ENCODE measurements at regions not wholly inside any gene's neighbourhood (a gene's known extent, or its start where the extent isn't known, plus 50 kb on each side); places are given as distances from the start of the nearest gene placed in this dataset.
"Not testable (repeated sequence)": the region's sequence is repeated elsewhere in the genome, so short reads cannot be mapped to it uniquely, and the experiment has no call there.

DNA sequence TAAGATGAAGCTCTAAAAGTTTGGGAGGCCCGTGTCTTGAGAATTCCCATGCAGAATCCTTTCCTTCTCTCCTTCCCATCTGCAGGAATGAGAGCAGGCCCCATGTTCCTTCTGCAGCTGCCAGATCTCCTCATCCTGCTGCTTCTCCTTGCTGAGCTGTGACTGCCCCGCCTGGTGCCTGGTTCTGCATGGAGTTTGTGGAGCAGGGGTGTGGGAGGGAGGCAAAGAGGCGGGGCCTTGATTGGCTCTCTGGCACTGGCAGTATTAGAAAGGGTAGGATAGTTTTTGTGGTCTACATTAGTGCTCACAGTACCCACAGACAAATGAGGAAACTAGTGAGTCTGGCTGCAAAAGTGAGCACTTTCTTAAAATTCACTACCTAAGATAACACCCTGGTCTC is 91.1 kb upstream of the CLPB start:
- no peak for DNase-seq

DNA sequence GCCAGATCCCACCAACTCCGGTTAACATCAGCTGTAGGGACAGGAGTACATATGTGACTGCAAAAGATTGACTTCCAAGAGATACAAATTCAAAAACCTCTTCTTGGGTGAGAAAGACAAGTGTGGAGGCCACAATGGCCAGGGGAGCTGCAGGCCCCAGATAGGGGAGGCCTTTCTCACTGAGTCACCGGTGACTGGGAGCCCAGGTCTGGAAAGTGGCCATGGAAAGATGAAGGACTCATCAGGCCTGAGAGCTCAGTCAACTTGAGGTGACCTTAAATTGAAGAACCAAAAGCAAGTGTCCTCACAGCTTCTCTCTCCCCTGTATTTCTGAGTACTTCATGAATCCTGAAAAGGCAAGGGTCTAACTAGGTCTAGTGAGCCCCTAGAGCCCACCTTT is 90.4 kb upstream of the CLPB start:
- peak; percentile 56 for DNase-seq

DNA sequence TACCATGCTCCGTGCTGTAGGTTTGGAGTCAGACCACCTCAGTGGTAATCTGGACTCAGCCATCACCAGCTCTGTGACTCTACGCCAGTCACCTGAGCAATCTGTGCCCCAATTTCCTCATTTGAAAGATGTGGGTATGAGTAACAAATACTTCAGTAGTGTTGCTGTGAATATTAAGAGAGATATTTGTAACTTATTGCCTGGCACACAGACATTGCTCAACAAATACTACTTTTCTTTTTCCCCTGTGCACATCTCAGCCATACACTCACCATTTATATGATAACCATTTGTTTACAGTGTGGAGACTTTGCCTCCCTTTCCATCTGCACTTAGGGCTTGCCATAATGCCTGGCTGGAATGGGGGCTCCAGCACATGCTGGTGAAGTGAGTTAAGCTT is 89.7 kb upstream of the CLPB start:
- DNase-seq, result no peak

DNA sequence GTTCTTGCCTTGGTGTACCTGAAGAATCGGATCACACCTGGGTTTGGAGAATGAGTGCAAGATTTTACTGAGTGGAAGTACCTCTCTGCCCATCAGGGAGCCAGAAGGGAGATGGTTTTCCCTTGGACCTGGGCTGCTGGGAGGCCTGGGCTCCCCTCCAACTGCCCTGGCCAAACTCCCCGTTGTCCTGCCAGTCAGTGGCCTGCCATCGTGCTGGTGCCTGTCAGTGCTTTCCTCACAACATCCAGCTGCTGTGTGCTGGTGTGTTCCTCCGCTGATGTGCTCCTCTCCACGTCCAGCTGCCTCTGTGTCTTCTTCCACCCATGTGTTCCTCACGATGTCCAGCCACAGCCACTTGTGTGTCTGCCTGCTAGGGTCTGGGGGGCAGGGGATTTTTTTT is 87.9 kb upstream of the CLPB start:
- DNase-seq, result no peak

DNA sequence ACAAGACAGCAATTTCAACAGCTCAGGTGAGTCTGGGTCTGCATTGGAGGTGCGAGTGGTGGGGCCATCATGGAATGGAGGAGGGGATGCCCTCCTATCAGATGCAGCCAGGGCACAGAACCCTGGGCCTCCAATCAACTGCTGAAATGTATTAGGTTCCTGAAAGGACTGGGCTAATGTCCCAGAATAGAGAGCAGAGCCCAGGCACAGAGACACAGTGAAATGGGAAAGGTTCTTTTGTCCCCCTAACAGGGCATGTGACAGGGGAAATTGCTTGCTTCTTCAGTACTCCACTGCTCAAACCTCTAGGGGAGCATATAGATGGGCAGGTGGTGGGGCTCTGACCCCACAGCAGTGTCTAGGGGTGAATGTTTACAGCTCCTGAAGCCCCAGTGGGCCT is 87.3 kb upstream of the CLPB start:
- no peak for DNase-seq

DNA sequence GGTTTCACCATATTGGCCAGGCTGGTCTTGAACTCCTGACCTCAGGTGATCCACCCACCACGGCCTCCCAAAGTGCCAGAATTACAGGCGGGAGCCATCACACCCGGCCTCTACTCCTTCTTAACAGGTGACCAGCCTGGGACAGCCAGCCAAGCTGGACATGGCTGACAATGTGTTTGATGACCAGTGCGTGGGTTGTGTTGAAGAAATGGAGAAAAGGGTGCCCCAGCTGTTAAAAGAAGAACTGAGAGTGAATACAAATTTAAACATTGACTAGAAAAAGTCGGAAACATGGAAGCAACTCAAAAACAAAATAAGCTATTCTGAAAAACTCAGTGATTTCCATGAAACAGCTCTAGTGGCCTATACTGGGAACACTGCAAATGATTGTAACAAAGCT is 86.5 kb upstream of the CLPB start:
- DNase-seq, result no peak

DNA sequence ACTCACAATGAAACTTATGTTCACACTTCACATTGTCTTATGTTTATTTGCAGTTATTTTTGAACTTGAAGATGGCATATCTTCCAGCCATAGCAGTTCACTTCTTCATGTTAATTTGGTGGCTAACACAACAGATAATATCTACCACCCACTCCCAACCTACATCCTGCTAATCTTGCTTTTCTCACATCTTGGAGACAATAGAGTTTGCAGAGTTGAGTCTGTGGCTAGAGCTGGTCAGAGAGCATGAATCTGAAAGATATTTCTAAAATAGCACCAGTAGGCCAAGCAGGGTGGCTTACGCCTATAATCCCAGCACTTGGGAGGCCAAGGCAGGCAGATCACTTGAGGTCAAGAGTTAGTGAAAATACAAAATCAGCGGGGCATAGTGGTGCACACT is 85.6 kb upstream of the CLPB start:
- DNase-seq, result not testable (repeated sequence)

DNA sequence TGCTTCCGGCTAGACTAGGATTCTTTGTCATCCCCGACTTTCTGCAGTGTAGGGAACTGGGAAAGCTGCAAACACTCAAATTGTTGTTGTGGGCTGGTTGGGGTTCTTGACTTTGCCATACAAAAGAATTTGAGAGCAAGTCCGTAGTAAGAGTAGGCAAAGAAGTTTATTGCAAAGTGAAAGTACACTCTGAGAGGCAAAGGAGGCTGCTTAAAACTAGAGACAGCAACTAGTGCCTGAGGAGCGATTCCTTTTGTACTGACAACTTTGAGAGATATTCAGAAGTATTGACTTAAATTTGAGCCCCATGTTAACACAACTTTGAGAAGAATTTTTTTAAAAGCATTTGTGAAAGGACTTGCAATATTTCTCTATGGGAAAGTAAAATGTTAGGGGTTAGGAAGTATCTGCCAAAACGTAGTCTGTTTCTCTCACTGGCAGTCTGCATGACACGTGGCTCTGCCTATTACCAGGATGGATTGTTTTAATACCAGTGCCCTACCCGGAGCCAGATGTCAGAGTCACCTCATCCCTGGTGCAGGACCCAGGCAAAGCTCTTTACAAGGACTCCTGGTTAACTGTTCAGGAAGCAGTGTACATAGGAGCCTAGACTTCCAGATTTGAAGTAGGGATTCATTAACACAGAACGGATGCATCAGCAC is 85.0 kb upstream of the CLPB start:
- DNase-seq, result peak; percentile 12

DNA sequence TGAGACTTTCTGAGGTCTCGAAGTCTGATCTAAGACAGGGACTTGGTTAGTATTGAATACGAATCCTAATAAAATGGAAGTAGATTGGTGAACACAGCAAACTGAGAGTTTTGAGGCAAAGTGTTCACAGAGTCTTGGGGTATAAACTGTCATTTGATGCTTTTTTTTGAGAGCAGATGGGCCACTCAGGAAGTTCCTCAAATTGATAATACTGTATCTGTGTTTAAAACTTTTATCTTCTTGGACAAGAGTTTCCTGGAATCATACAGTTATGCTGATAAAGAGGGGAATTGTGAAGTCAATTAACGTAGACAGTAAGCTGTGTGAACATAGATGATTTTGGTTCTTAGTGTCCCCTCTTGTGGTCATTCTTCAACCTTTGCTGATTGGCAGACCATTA is 80.0 kb upstream of the CLPB start:
- DNase-seq, result no peak

DNA sequence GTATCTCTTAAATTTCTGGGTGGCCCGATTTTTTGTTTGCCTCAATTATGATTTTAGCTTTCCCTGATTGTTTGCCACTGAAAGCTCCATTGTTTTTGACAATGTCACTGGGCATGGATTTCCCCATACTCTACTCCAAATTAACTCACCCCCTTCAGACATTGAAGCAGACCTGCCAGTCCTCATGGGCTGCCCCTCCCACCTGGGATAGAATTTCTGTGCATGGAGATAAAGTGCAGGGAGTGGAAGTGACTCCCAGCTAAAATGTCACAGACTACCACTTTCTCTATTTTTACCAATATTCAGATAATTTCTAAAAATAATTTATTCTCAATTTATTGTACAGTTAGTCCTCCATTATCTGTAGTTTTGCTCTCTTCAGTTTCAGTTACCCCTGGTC is 79.1 kb upstream of the CLPB start:
- no peak for DNase-seq

DNA sequence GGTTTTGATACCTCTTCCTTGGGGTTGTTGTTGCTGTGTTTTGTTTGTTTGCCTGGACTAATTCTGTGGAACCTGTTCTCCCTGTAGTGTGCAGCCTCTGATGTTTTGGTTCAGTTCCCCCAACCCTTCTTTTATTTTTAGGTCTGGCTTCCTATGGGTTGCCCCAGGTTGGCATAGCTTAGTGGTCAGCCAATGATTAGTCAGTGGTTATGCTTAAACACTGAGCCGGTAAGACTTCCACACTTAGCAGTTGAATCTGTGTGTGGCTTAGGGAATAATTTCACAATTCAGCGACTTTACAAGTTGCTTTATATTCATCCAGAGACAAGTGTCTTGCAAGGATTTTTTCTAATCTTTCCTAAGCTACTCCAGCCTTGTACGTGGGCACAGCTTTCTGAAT is 78.6 kb upstream of the CLPB start:
- no peak for DNase-seq

DNA sequence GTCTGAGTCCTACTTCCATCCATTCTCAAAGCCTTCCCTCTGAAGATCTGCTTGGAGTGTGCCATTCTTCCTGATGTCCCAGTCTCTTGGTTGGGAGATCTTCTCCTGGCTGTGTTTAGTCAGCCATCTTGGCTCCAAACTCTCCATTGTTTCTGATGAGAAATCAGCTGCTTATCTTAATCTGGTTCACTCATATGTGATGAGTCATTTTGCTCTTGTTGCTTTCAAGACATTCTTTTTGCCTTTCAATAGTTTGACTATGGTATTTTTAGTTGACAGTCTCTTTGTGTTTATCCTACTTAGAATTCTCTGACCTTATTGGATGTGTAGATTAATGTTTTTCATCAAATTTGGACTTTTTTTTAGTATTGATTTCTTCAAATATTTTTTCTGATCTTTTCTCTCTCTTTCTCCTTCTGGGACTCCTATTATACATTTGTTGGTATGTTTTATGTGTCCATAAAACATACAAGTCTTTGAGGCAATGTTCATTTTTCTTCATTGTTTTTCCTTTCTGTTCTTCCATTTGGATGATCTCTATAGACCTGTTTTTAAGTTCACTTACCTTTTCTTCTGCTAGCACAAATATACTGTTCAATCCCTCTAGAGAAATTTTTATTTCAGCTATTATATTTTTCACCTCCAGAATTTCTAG is 77.2 kb upstream of the CLPB start:
- no peak for DNase-seq

DNA sequence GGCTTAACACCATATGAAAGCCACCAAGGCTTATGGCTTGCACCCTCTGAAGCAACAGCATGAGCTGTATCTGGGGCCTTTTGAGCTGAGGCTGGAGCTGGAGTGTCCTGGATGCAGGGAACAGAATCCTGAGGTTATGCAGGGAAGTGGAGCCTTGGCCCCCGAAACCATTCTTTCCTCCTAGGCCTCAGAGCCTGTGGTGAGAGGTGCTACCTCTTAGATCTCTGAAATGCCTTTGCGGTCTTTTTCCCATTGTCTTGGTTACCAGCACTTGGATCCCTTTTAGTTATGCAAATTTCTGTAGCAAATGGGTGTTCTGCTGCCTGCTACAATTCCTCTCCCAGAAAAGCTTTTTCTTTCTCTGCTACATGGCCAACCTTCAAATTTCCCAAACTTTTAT is 72.7 kb upstream of the CLPB start:
- no peak for DNase-seq

DNA sequence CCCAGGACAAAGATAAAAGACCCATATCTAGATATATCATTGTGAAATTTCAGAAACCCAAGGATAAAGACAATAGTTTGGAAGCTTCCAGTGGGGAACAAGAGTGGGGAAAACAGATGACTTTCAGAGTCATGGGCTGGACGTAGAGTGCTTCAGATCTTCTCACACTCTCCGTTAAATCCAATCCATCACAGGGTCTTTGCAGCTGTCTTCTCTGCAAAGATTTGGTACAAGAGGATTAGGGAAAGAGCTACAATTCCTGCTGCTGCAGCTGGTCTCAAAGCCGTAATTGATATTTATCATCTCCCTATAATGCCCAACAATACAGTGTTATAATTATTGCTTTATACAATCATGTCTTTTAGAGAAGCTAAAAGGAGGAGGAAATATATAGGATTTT is 63.4 kb upstream of the CLPB start:
- DNase-seq, result no peak

DNA sequence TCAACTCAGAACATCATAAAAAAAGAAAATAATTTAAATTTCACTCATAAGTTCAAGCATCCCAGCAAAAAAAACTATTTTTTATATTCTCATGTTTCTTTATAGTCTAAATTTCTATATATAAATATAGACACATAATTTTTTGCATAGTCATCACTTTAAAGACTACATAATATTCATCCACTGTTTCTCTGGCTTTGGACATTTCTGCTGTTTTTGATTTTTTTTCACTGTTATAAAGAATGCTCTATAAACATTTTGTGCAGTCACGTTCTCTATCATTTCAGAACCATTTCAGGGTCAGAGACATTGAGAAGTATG is 59.7 kb upstream of the CLPB start:
- no peak for DNase-seq

DNA sequence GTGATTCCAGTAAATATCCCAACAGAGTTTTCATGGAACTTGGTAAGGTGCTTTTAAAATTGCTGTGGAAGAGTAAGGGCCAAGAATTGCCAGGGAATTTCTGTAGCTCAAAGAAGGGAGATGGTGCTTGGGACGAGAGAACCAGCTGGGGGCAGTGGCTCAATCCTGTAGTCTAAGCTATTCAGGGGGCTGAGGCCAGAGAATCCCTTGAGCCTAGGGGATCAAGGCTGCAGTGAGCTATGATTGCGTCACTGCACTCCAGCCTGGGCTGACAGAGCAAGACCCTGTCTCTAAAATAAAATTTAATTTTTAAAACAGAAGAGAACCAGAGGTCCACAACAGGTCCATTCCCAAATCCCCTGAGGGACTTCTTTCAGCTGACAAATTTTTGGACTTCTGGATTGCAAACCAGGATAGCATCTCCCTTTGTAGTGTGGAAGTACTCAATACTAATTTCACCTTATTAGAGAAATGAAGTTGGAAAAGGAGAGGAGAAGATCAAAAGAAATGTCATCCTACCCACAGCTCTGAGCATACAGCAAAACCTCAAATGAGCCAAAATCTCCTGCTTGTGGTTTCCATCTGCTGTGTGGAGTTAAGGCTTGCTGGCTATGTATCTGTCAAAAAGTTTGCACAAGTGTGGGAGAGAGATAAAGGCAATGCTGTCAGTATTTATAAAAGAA is 59.2 kb upstream of the CLPB start:
- DNase-seq, result no peak

DNA sequence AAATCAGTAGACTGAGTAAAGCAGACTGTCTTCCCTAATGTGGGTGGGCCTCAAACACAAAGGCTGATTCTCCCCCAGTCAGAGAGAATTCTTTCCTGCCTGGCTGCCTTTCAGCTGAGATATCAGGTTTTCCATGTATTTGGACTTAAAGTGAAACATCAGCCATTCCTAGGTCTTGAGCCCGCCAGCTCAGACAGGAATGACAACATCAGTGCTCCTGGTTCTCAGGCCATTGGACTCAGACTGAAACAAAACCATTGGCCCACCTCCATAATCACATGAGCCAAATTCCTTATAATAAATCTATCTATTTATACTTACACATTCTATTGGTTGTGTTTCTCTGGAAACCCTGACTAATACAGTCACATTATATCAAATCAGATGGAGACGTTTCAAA is 56.7 kb upstream of the CLPB start:
- DNase-seq, result peak; percentile 47

All from fibroblast of skin of right biceps (primary cell).